BJ (cell line): ENCODE measurements at regions not wholly inside any gene's neighbourhood (a gene's known extent, or its start where the extent isn't known, plus 50 kb on each side); places are given as distances from the start of the nearest gene placed in this dataset.

Experiments used
- CTCF ChIA-PET: fragments of 350-600 bp; formaldehyde crosslinking; extraction: SDS; loops from one replicate; lab custom pipeline; 2021; ENCODE audit warnings: antibody characterized with exemption, inconsistent platforms; lab: Yijun Ruan, JAX
- POLR2A ChIA-PET: fragments of 300-600 bp; sonication (Branson Sonifier 250); formaldehyde crosslinking; extraction: SDS; loops from one replicate; lab custom pipeline; 2021; ENCODE audit warnings: antibody characterized with exemption; lab: Charles Lee
- DNase-seq: peaks from one replicate; pipeline ENCODE4 v3.0.0-alpha.2; 2011; ENCODE audit warnings: low read depth
- H3K27me3 ChIP-seq: 2 replicates; pipeline ENCODE4 v1.6.0; 2011; ENCODE audit warnings: low read length; ENCODE audit not compliant: control insufficient read depth, insufficient read depth
- H3K36me3 ChIP-seq: 2 replicates; pipeline ENCODE4 v1.5.1; 2011; ENCODE audit warnings: low read length; ENCODE audit not compliant: control insufficient read depth, insufficient read depth
- H3K4me3 ChIP-seq: 2 replicates; pipeline ENCODE4 v1.5.1; 2011; ENCODE audit warnings: low read depth, mild to moderate bottlenecking, control low read depth, low read length
- CTCF ChIP-seq: IDR thresholded peaks from 2 replicates; pipeline ENCODE4 v1.5.1; 2011; ENCODE audit warnings: low read depth, mild to moderate bottlenecking, control low read depth, inconsistent platforms, low read length, moderate library complexity; ENCODE audit not compliant: insufficient read depth

DNA sequence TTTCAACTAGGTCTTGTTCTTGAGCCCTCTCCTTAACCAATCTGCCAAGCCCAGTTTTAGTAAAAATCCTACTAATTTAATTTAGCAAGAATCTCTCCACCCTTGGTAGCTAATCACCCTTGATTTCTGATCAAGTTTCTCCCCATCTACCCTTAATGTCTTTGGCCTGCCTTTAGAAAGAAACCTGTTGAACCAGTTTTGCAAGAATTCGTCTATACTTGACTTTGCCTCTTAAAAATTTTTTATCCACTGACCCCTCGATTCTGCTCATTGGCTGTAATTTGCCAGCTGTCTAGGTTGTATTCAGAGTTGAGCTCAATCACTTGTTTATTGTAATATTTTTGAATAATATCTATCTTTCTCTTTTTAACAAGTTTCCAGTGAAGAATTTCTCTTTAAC lies 1138.5 kb downstream of the CDH11 start:
- no peak for TF ChIP-seq CTCF
- no peak for DNase-seq
- Histone ChIP-seq H3K4me3 (no peak overlapping the region), H3K27me3 (no peaks in the 10 kb centered on the region), H3K36me3 (no peaks in the 10 kb centered on the region)
- CTCF ChIA-PET = no interaction called here
- POLR2A ChIA-PET = no interaction called here

GRCh38 chr16:63982741-63983140 lies 1139.1 kb downstream of the CDH11 start:
- Histone ChIP-seq H3K4me3 (no peak overlapping the region), H3K27me3 (no peaks in the 10 kb centered on the region), H3K36me3 (no peaks in the 10 kb centered on the region)
- no peak for DNase-seq
- CTCF ChIA-PET = no interaction called here
- no peak for TF ChIP-seq CTCF
- POLR2A ChIA-PET = no interaction called here

DNA sequence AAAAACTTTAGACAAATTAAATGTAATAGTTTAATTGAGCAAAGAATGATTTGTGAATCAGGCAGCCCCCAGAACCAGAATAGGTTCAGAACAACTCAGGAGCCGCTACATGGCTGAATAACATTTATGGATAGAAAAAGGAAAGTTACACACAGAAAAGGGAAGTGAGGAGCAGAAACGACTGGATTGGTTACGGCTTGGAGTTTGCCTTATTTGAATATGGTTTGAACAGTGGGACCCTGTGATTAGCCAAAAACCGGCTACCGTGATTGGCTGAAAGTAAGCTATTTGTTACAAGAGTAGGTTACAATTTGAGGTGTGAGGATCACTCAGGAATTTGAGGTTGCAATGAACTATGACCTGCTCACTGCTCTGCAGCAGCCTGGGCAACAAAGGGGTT lies 1139.8 kb downstream of the CDH11 start:
- DNase-seq = no peak
- H3K4me3 ChIP-seq = no peak overlapping the region
- POLR2A ChIA-PET = no interaction called here
- CTCF ChIA-PET = no interaction called here
- no peak for TF ChIP-seq CTCF
- H3K27me3 ChIP-seq = no peaks in the 10 kb centered on the region
- no peaks in the 10 kb centered on the region for H3K36me3 ChIP-seq

DNA sequence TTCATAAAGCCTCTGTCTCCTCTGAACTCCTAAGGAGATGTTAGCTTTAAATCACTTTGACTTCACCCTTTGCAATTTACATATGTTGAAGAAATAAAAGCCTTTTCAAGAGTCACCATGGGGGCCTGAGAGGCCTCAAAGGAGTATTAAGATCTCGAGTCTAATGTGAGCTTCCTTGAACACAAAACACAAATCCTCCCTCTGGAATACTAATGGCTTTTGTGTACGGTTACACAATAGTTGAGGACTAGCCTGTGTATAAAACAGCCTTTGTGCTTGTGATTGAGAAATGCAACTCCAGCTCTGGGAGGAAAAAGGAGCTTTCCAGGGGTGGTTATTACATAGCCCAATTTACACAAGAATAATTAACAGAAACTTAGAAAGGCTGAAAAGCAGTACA lies 1140.2 kb downstream of the CDH11 start:
- no peaks in the 10 kb centered on the region for H3K36me3 ChIP-seq
- TF ChIP-seq CTCF = no peak
- CTCF ChIA-PET = no interaction called here
- POLR2A ChIA-PET = no interaction called here
- no peak for DNase-seq
- H3K4me3 ChIP-seq = no peak overlapping the region
- H3K27me3 ChIP-seq = no peaks in the 10 kb centered on the region

- no peak overlapping the region for H3K4me3 ChIP-seq
- POLR2A ChIA-PET = no interaction called here
- CTCF ChIA-PET = no interaction called here
- H3K36me3 ChIP-seq = no peaks in the 10 kb centered on the region
- no peaks in the 10 kb centered on the region for H3K27me3 ChIP-seq
- no peak for DNase-seq
- no peak for TF ChIP-seq CTCF
Measured at GRCh38 chr16:63980763-63981162, 1141.1 kb downstream of the CDH11 start.
